C1 segment of cervical spinal cord (tissue), 14 donors: ENCODE measurements at regions not wholly inside any gene's neighbourhood (a gene's known extent, or its start where the extent isn't known, plus 50 kb on each side); places are given as distances from the start of the nearest gene placed in this dataset.

Experiments used
- DNase-seq, 14 donors: peaks; one replicate each; lab custom pipeline; 2025; lab: John Stamatoyannopoulos, UW

DNA sequence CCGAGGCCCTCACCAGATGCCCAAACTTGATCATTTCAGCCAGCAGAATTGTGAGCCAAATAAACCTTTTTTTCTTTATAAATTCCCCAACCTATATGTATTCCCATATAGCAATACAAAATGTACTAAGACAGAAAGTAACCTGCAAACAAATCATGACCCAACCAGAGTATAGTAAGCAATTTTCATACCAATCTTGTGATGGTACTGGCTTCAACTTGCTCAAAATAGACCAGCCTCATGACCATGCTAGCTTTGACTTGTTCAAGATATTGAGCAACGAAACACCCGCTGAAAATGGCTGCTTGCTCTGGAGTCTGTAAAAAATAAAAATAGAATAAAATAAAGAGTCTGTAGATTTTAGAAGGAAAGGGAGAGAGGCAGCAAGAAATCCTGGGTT is 97.6 kb downstream of the C1D start:
- no peak for DNase-seq

DNA sequence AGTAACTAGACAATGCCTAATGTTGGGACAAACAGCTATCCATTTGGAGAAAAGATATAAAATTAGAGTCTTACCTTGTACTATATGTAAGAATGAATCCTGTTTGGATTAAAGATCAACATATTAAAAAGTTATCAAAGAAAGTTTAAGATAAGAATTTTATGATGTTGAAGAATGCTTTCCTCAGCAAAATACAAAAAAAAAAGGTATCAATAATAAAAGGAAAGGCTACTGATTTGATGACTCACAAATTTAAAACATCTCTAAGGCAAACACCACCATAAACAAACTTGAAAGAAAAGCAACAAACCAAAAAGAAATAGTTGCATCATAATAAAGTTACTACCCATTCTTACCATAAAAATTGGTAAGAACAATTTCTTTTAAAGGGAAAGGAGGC is 92.7 kb downstream of the C1D start:
- no peak for DNase-seq

DNA sequence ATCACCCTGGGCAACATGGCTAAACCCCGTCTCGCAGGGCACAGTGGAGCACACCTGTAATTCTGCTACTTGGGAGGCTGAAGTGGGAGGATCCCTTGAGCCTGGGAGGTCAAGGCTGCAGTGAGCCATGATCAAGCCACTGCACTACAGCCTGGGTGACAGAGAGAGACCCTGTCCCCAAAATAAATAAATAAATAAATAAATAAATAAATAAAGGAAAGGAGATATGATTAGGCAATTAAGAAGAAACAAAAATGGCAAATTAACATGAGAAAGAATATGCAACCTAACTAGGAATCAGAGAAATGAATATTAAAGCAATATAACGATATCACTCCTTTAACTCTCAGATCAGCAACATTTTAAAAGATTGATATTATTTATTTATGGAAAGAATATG is 92.3 kb downstream of the C1D start:
- DNase-seq, result no peak

DNA sequence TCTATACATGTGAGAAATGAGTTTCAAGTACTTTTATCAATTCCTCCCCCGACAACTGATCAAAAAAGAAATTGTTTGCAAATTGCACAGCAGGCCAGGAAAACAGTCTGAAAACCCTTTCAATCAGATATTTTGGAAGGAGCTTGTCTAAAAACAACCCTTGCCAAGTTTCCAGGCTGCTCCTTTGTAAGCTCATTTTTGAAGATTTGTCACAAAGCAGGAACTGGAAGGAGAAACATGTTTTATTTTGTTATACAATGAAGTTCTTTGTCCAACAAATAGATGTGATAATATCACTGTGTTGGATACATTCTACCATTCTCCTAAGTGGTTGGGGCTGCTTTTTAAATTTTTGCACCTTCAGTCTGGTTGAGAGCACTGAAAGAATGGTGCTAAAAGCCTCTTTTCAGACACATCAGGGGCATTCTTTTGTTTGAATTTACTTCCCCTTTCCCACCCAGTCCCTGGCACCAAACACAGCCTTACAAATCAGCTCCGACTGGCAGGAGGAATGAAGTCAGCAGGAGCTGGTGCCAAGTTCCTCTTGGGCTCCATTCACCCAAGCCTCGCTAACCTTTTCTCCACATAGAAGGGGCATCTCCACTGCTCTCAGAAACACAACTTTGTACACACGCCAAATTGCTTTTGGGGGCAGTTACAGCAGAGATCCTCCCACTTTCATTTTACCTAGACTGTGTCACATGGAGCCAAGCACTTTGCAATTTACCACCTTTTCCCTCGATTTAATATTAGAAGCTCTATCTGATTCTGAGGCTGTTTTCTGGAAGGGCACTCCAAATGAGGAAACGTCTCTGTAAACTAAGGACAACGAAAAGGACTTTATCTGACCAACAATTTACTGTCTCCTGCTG is 88.0 kb downstream of the C1D start:
- DNase-seq, result peak in 11 of 14 donors; percentile 7 to 72 (median 36)

DNA sequence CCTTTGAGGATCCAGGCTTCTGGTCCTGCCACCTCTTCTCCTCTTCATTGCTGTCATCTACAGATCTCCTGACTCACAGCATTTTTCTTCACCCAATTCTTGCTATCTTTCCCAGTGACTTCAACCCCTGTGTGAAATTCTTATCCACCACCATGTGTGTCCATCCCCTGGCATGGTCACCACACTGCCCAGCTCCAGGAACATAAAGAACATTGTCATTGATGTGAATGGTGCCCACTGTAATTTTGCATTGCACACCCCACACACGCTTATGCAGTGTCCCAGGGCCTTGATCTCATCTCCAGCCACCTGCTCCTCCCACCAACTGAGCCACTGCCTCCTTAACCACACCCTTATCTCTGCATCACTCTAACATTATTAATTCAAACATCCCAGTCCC is 85.3 kb downstream of the C1D start:
- DNase-seq, result no peak

DNA sequence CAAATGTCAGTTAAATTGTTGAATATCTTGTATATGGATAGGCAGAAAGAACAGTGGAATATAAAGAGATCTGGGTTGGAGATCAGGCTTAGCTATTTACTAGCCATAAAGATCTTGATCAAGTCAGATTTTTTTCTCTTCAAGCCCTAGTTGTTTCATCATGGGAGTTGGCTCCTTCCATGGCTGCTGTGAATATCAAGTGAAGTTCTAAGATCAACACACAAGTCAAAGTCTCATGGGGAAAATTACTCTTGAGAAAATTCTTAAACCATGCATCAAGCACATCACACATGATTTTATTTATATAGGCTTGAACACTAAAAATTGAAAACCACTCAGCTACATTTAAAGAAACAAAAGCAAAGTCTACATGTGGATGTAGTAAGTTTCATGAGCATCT is 79.8 kb downstream of the C1D start:
- no peak for DNase-seq

DNA sequence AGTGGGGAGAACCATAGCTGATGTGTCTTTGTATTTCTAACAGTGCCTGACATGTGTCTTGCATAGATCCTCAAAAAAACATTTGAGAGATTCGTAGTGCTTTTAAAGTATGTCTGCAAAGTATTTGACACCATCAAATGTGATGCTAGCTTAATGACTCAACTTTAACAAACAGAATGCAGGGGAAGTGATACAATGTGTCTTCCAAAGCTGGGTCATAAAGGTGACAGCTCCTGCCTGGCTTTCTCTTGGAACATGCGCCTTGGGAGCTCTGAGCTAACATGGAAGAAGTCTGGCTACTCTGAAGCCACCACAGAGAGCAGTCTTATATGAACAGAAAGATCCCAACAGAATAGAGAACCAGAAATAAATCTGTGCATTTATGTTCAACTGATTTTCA is 78.2 kb downstream of the C1D start:
- no peak for DNase-seq

DNA sequence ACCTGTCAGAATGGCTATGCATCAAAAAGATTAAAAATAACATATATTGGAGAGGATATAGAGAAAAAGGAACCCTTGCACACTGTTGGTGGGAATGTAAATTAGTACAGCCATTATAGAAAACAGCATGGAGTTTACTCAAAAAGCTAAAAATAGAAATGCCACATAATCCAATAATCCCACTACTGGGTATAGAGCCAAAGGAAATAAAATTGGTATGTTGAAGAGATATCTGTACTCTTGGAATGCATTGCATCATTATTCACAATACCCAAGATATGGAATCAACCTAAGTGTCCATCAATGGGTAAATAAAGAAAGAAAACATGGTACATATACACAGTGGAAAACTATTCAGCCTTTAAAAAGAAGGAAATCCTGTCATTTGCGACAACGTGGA is 77.2 kb downstream of the C1D start:
- no peak for DNase-seq

DNA sequence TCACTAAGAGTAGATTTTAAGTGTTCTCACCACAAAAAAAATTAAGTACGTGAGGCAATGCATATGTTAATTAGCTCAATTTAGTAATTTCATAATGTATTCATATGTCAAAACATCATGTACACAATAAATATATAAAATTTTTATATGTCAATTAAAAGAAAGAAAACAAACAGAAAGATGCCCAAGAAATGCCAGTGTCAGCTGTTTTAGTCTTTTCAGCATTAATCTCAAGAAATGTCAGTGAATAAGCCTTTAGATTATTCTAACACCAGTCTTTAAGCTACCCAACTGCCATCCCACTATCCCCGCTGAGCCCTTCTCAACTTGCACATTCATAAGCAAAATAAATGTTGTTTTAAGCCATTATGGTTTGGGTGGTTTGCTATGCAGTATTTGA is 76.5 kb downstream of the C1D start:
- no peak for DNase-seq
